HG03558 (cell line): ENCODE measurements at regions not wholly inside any gene's neighbourhood (a gene's known extent, or its start where the extent isn't known, plus 50 kb on each side); places are given as distances from the start of the nearest gene placed in this dataset.
"Not testable (repeated sequence)": the region's sequence is repeated elsewhere in the genome, so short reads cannot be mapped to it uniquely, and the experiment has no call there.

Experiments used
- ATAC-seq: cut with Tn5 transposase; IDR thresholded peaks from one replicate; pipeline ENCODE4 v1.9.1; 2021; ENCODE audit warnings: moderate number of reproducible peaks; ENCODE audit not compliant: unreplicated experiment; ENCODE audit errors: extremely low read depth

DNA sequence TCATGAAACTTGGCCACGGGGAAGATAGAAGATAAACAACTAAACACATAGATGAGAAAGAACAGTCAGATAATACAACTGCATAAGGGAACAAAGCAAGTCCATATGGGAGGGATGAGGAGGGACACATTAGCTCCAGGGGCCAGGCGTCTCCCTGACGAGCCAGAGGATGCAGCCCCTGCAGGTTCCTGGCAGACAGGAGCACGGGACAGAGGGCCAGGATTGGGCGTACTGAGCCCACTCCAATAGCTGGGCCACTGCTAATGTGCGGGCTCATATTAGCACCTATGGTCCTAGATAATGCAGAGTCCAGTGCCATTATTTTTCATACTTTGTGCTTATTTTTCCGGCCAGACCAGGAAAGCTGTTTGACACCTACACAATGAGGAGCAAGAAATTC lies 182.9 kb downstream of the ANKRD60 start:
- ATAC-seq: no peak

DNA sequence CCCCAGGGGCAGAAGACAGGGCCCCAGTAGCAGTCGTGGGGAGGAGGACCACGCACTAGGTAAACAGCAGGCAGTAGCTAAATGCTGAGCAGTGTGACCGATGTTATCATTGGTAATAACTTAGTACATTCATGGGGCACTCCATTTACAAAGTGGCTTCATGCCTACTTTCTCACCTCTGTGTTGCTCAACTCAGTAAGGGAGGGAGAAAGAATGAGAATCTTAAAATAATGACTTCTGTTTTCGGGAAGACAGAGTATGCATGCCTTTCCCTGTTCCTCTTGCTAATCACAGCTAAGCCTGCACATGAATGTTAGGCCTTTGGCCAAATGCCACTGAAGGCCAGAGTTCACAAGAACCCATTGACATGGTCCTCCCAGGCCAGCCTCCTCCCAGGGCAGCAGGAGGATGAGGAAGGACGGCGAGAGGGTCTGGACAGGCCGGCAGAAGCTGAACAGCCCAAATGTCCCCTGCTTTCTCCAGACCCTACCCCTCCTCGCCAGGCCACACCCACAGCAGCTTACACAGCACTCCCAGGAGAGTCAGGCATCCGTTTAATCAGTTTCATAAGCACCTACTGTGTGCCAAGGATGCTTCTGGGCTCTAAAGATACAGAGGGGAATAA lies 183.4 kb downstream of the ANKRD60 start:
- no peak for ATAC-seq

DNA sequence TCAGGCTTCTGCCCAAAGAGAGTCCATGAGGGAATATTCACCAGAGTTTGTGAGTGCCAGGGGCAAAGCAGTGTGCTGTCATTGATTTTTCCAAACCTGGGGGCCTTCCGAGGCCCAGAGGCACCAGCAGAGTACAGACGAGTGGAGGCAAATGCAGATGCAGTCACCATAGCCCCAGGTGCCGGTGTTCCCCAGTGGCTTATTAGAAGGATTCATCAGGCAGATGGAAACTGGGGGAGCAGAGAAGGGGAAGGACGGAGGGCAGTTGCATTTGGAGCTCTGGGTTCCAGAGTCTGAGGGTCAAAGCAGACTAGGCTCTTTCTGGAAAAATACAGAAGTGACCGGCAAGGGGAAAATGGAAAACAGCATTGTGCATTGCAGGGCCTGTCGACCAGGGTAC lies 184.2 kb downstream of the ANKRD60 start:
- no peak for ATAC-seq

DNA sequence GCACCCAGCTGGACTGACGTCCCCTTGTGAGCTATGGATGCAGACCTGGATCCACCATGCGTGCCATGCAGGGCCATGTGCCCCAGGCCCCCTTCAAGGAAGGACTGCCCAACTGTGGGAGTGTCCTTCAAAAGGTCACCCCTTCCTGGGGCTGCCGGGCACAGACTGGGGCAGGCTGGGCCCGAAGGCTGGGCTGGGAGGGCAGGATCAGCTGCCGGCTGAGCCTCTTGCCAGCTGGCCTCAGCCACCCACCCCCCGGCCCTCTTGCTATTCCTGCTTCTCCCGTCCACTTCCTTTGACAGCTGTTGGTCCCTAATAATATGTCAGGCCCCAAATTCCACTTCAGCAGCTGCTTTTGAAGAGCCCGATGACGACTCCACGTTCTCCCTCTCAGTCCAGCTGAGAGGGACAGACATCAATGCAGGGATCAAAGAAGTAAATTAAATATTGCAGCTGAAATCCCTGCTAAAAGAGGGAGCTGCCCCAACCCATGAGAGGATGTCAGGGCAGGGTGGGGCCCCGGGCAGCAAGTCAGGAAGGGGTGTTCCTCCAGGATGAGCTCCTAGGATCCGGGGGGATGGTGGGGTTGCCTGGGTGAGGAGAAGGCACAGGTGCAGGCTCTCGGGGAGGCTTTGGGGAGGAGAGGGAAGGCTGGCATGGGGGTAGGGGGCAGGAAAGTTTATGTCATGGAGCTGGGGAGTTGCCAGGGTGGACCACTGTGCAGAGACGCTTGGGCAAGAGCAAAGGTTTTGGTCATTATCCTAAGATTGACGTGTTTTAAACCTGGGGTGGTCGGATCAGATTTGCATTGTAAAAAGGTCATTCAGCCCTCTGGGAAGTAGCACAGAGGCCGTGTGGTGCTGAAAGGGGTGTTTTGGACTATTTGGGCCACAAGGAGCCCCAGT lies 185.0 kb downstream of the ANKRD60 start:
- no peak for ATAC-seq

DNA sequence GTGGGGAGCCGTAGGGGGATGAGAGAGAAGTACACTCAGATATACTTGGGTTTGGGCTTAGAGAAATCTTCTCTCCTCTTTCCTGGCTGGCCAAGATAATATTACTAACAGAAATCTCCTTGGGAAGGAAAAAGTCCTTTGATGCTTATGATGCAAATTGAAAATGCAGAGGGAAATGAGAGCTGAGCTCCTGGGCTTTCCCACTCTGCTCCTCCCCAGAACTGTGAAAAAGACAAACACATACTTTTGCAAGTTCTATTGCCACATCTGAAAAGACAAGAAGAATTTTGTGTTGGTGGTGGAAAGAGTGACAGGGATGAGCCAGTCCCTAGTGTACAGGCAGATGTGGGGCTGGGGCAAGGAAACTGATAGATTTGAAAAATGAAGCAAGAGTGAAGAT lies 185.9 kb downstream of the ANKRD60 start:
- no peak for ATAC-seq

DNA sequence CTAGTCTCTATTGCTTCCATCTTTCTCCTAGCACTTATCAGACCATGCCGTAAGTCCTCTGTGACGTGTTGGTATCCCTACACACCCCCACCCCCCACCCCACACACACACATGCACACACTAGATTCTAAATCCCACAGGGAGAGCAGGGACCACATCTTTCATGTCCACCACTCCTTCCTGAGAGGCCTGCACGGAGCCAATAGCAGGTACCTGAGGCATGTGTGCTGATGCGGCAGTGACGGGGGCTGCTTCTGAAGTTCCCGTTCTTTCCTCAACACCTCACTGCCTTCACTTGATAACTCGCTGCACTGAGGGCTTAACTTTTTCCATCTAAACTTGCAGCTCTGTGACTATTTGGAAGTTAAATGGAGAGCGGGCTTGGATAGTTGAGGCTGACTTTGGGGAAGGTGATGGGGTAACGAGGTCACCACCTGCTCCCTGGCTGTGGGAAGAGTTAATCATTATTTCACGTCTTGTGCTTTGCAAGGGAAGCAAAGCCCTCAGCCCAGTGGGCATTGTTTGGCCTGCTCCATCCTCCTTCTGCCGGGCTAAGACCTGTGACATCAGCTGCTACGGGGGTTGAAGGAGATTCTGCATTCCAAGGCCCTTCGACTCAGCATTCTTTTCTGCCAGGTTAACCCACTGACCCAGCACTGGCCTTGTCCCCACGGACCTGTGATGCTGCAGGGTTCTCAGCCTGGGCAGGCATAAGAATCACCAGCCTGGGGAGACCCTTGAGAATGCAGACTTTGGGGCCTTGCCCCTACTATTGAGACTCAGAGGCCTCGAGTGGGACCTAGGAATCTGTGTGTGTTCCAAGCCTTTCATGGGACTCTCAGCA lies 187.8 kb downstream of the ANKRD60 start:
- ATAC-seq: no peak

DNA sequence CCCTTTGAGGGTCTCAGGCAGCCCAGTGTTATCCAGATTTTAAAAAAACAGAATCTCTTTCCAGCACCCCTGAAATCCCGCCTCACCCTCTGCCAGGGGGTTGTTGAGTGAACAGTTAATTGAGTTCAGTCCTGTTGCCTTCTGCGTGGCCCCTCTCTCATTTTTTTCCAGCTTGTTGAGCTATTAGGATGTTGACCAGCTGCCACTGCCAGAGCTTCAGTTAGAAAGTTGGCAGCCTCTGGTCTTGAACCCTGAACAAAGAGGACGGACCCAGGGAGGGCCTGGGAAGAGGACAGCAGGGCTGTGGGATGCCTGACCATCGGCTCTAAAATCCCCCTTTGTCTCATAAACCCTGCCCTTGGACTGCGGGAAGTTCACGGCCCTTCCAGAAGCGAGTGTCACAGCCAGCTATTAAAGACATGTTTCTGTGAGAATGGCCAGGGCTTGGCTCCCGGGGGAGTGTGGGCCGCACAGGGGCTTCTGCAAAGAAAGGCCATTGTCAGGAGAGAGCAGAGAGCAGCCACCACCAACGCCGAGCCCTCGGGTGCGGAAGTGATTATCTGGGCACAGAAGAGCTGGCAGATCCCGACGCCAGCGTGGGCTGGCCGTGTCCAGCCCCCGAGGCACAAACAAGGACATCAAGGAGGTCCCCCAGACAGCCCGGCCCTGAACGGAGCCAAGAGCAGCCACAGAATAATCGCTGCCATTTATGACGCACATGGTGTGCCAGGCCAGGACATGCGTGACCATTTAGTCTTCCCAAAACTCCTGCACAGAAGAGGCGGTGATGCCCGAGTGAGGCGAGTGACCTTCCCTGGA lies 189.0 kb downstream of the ANKRD60 start:
- ATAC-seq: no peak

DNA sequence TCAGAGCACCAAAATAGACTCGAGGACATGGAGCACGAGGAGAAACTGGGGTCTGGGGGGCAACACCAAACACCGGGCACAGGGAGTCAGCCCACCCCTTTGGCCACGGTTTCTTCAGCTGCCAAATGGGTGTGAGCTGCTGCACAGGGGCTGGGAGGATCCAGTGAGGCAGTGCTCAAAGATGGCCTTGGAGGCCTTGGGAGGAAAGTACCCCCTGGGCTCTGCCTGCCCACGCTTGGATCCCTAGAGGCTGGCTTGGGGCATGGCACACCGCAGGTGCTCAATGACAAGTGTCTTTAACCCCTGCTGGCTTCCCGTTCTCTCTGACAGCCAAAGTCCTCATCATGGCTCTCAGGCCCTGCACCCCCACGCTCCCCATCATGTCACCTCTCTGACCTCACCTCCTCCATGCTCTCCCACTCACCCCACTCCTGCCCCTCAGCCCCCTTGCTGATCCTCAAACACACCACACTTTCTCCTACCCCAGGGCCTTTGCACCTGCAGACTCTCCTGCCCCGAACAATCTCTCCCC lies 190.3 kb downstream of the ANKRD60 start:
- no peak for ATAC-seq

DNA sequence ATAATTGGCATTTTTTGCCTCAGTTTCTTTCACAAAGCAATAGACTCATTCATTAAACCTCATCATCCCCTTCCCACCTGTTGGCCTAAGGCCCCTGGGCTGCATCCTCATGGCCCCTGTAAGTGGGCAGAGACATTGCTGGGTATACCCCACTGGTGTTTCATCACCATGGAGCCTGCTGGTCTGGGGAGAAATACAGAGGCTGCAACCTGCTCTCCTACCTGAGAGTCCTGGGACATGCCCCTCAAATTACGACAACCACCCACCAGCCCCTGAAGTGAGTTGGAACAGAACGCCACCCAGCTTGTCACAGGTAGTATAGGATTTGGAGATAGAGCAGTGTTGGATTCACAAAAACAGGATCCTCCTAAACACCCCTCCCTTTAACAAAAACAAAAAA lies 190.8 kb downstream of the ANKRD60 start:
- ATAC-seq: no peak

DNA sequence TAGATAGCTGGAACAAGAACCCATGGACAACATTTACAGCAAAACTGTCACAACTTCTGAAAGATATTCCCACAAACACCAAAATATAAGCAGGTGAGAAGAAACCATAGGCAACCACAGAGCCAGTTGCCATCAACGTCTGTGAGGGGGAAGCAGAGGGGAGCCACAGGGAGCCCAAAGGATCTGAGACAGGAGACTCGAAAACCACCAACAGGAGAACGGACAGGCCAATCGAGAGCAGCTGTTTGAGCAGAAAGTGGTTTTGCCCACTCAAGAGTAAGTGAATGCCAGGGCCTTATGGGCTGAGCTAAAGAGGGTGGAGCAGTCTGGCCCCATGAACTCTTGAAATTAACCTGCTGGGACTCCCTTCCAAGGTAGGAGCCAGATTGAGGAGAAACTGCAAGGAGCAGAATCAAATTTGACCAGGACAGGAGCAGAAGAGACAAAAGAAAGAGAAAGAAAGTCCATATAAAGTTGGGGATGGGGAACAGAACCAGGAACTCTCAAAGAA lies 195.4 kb downstream of the ANKRD60 start:
- no peak for ATAC-seq

DNA sequence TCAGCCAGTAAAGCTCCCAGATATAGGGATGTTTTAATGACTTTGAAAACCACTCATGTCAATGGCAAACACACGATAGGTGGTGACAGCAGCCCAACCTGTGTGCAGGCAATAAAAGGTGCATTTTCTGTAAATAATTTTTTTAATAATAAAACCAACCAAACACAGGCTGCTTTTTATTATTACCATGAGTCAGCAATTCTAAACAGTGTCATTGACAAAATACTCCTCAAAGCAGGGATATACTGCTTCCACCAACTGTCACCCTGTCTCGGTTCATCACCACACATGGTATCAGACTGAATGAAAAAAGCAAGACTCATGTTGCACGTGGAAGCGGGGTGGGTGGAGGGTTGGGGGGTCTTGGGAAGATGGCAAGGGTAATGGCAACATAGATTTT lies 195.9 kb downstream of the ANKRD60 start:
- no peak for ATAC-seq

DNA sequence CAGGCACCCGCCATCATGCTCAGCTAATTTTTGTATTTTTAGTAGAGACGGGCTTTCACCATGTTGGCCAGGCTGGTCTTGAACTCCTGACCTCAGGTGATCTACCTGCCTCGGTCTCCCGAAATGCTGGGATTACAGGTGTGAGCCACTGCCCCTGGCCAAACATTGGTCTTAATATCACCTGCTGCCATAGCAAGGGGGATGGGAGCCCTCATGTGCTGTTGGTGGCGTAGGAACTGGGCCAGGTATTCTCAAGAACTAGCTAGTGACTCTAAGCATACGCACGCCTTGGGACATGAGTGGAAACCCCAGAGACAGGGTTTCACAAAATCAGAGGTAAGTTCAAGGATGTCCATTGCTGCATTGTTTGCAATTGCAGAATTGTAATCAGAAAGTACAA lies 197.1 kb downstream of the ANKRD60 start:
- not testable (repeated sequence) for ATAC-seq

DNA sequence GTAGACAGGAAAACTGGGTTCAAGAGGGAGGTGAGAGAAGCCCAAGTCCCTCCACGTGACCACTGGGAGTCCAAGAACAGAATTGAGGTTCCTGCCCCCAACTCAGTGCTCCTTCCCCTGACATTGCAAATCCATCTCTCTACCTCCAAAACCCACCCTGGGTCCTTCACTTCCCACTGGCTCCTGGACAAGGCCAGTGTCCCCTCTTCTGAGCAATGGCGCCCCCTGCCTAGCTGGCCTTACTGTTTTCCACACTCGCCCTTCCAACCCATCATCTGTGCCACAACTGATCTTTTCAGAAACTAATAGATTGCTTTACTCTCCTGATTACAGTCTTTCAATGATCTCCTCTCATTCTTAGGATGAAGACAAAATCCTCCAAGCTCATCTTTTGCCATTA lies 200.3 kb downstream of the ANKRD60 start:
- no peak for ATAC-seq

DNA sequence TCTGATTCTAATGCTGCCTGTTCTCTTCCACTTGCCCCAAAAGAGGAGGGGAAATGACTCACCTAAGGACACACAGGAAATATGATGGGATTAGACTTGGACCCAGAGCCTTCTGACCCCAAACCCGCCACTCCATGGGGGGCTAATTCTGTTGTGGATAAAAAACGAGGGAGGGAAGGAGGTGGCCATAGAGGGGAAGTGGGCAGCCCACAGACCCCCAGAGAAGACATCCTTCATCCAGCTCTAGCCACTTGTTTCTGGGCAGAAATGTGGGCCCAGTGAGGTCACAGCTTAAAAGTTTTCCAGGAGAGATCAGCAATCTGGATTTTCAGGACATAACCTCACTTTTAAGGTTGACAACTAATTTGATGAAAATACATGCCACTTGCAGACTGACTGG lies 202.1 kb downstream of the ANKRD60 start:
- ATAC-seq: no peak

DNA sequence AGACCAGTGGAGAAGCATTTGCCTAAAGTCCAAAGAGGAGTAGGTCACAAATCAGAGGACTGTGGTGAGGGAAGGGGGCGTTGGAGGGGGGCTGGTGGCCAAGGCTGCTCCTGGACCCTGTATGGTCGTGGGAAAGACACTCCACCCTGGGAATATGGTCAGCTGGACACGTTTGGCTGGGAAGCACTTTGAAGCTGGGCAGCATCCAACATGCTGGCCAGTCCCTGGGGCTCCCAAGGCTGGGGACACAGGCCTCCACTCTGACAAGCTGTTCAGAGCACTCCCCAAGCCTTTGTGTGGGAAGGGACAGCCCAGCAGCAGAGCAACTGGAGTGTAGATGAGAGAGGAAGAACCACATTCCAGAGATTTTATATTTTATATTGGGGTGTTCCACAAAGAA lies 203.2 kb downstream of the ANKRD60 start:
- no peak for ATAC-seq

DNA sequence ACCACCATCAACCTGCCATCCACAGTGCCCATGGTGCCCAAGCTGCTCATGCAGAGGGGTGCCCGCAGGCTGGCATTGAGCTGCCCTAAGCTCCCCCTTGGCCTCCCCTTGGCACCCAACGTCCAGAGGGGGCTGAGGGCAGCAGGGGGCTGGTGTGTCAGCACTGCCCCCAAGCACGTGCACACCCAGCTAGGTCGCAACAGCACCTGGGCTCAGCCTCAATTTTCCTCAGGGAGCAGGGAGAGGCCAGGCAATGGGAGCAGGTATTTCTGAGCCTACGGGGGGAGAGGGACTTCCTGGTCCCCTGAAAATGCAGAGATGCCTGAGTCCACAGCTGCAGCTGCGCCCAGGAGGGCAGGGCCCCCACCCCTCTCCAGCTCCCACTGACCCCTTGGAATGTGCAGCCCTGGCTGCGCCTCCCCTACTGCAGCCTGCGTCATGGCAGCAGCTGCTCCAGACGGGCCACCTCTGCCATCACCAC lies 204.2 kb downstream of the ANKRD60 start:
- no peak for ATAC-seq

DNA sequence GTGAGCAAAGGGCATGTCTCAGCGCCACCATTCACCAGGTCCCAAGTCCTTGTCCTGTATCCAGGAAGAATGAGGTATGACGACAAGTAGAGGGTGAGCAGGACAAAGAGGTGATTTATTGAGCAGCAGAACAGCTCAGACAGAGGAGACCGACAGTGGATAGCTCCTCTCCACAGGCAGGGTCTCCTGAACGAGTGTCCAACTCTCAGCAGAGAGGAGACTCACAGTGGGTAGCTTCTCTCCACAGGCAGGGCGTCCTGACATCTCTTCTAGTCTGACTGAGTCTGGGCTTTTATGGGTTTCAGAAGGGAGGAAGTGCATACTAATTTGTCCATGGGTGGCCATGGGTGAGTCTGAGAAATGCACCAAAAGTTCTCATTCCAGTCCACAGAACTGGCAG lies 204.7 kb downstream of the ANKRD60 start:
- no peak for ATAC-seq

DNA sequence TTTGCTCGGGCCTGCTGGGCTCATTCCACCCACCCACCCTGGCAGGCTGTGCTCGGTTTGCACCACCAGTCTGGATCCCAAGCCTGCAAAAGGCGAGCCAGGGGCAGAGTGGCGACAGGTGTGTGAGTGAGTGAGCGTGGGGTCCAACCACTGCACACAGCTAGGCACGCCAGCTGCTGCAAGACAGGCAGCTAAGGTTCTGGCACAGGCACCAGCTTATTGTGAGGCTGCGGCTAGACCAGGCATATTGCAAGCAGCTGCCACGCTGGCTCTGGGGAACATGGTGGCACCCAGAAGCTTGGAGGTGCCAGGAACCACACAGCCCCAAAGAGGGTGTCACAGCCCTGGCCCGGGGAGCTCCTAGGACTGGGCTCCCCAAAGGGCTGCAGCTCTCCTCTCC lies 205.1 kb downstream of the ANKRD60 start:
- no peak for ATAC-seq

DNA sequence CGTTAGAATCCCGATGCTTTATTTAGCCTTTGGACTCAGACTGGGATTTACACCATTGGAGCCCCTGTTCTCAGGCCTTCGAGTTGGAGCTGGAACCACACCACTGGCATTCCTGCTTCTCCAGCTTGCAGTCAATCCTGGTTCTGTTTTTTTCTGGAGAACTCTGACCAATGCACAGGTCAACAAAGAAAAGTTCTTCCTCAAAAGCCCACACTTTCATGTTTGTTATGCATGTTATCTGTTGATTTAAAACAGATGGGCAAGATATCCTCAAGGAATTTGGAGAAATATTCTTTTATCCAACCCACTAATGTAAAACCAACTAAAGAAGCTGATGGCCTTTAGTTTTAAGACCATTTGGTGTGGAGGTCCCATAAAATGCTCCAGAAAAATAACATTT lies 205.7 kb downstream of the ANKRD60 start:
- ATAC-seq: no peak

DNA sequence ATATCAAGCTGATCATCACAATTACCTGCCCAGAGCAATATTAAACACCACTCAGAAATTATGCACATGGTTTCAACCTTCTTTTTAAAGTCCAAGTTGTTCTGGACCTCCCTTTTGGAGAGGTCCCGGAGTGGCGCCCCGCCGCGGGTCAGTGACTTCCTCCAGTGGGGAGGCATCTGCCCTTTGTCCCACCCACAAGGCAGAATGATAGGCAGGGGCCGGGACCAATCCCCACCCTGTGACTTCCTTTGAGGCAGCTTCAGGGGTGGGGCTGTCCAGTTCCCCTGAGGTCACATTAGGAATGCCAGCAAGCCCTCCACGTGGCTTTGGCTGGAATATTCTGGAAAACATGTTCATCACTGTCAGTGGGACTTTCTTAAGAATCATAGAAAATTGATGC lies 207.0 kb downstream of the ANKRD60 start:
- ATAC-seq: no peak
